Loucy (cell line): ENCODE measurements at regions not wholly inside any gene's neighbourhood (a gene's known extent, or its start where the extent isn't known, plus 50 kb on each side); places are given as distances from the start of the nearest gene placed in this dataset.

ENCODE experiments used
- H2AFZ ChIP-seq: fragments of 200-600 bp; sonication (generic); 2 replicates; pipeline ENCODE4 v1.6.0; 2016; ENCODE audit warnings: antibody characterized with exemption, mild to moderate bottlenecking, low read length, moderate library complexity
- H3F3A ChIP-seq: fragments of 200-600 bp; 2 replicates; pipeline ENCODE4 v1.6.0; 2016; ENCODE audit warnings: antibody characterized with exemption, low read depth, mild to moderate bottlenecking
- H3K27me3 ChIP-seq: fragments of 200-600 bp; sonication (generic); 2 replicates; pipeline ENCODE4 v1.6.1; 2014; ENCODE audit warnings: low read length, mild to moderate bottlenecking; ENCODE audit not compliant: insufficient read depth, poor library complexity, severe bottlenecking
- H3K36me3 ChIP-seq: fragments of 200-600 bp; sonication (generic); 2 replicates; pipeline ENCODE4 v1.6.1; 2016; ENCODE audit warnings: low read length; ENCODE audit not compliant: insufficient read depth
- H3K4me1 ChIP-seq: fragments of 200-600 bp; sonication (generic); 2 replicates; pipeline ENCODE4 v1.5.1; 2014; ENCODE audit warnings: low read length, mild to moderate bottlenecking; ENCODE audit not compliant: insufficient read depth, poor library complexity, severe bottlenecking
- H3K4me2 ChIP-seq: fragments of 200-600 bp; sonication (generic); 2 replicates; pipeline ENCODE4 v1.6.0; 2014; ENCODE audit warnings: antibody characterized with exemption, low read length, low read depth, mild to moderate bottlenecking; ENCODE audit not compliant: poor library complexity, severe bottlenecking
- H3K4me3 ChIP-seq: fragments of 200-600 bp; sonication (generic); 2 replicates; pipeline ENCODE4 v1.5.1; 2014; ENCODE audit warnings: low read length, mild to moderate bottlenecking, mixed read lengths; ENCODE audit not compliant: poor library complexity, severe bottlenecking
- H3K79me2 ChIP-seq: fragments of 200-600 bp; sonication (generic); 2 replicates; pipeline ENCODE4 v1.6.1; 2014; ENCODE audit warnings: low read length; ENCODE audit not compliant: insufficient read depth
- H3K9ac ChIP-seq: fragments of 200-600 bp; sonication (generic); 2 replicates; pipeline ENCODE4 v1.6.0; 2014; ENCODE audit warnings: mild to moderate bottlenecking, low read depth, low read length, moderate library complexity; ENCODE audit not compliant: poor library complexity, severe bottlenecking
- H3K9me2 ChIP-seq: fragments of 200-600 bp; sonication (generic); replicated peaks from 2 replicates; pipeline ENCODE4 v1.6.1; 2016; ENCODE audit warnings: low read depth, low read length, mixed read lengths
- H3K9me3 ChIP-seq: fragments of 200-600 bp; sonication (generic); 2 replicates; pipeline ENCODE4 v1.6.1; 2014; ENCODE audit warnings: mild to moderate bottlenecking, antibody characterized with exemption, low read length, low read depth; ENCODE audit not compliant: insufficient read depth
- H4K20me1 ChIP-seq: fragments of 200-600 bp; sonication (generic); 2 replicates; pipeline ENCODE4 v1.6.0; 2014; ENCODE audit warnings: antibody characterized with exemption, low read length, mild to moderate bottlenecking; ENCODE audit not compliant: insufficient read depth, poor library complexity, severe bottlenecking
- EZH2phosphoT487 ChIP-seq: fragments of 200-600 bp; IDR thresholded peaks from 2 replicates; pipeline ENCODE4 v1.6.1; 2018; ENCODE audit warnings: antibody characterized with exemption, mild to moderate bottlenecking, moderate library complexity, borderline replicate concordance
- TF ChIP-seq, protein P1 (sequence below): fragments of 200-600 bp; sonication (generic); conservative IDR thresholded peaks from 2 replicates; pipeline ENCODE4 v1.5.1; 2014; ENCODE audit warnings: mild to moderate bottlenecking, antibody characterized with exemption, low read length

GRCh38 chr2:153715218-153715850 lies 156.4 kb upstream of the GALNT13 start:
- no peaks in the 10 kb centered on the region for H3K9me2 ChIP-seq
- no peak overlapping the region for H3K4me2 ChIP-seq
- H3K27me3 ChIP-seq: no peaks in the 10 kb centered on the region
- no peak overlapping the region for H2AFZ ChIP-seq
- no peaks in the 10 kb centered on the region for H3K36me3 ChIP-seq
- no peaks in the 10 kb centered on the region for H3K79me2 ChIP-seq
- no peak for TF ChIP-seq EZH2phosphoT487
- TF ChIP-seq, protein P1, sequence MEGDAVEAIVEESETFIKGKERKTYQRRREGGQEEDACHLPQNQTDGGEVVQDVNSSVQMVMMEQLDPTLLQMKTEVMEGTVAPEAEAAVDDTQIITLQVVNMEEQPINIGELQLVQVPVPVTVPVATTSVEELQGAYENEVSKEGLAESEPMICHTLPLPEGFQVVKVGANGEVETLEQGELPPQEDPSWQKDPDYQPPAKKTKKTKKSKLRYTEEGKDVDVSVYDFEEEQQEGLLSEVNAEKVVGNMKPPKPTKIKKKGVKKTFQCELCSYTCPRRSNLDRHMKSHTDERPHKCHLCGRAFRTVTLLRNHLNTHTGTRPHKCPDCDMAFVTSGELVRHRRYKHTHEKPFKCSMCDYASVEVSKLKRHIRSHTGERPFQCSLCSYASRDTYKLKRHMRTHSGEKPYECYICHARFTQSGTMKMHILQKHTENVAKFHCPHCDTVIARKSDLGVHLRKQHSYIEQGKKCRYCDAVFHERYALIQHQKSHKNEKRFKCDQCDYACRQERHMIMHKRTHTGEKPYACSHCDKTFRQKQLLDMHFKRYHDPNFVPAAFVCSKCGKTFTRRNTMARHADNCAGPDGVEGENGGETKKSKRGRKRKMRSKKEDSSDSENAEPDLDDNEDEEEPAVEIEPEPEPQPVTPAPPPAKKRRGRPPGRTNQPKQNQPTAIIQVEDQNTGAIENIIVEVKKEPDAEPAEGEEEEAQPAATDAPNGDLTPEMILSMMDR: no peak
- no peaks in the 10 kb centered on the region for H3K9me3 ChIP-seq
- H3F3A ChIP-seq: no peaks in the 10 kb centered on the region
- H3K9ac ChIP-seq: no peak overlapping the region
- H3K4me1 ChIP-seq: no peaks in the 10 kb centered on the region
- no peak overlapping the region for H3K4me3 ChIP-seq
- H4K20me1 ChIP-seq: no peaks in the 10 kb centered on the region

- Histone ChIP-seq H3F3A (no peaks in the 10 kb centered on the region), H3K9me3 (no peaks in the 10 kb centered on the region), H3K9ac (no peak overlapping the region), H3K4me3 (no peak overlapping the region), H3K36me3 (no peaks in the 10 kb centered on the region), H3K4me1 (no peaks in the 10 kb centered on the region), H3K79me2 (no peaks in the 10 kb centered on the region), H2AFZ (no peak overlapping the region), H3K4me2 (no peak overlapping the region), H4K20me1 (no peaks in the 10 kb centered on the region), H3K9me2 (no peaks in the 10 kb centered on the region), H3K27me3 (no peaks in the 10 kb centered on the region)
- no peak for TF ChIP-seq EZH2phosphoT487
- TF ChIP-seq, protein P1: no peak
Measured at GRCh38 chr2:153717060-153717459, 154.7 kb upstream of the GALNT13 start.

DNA sequence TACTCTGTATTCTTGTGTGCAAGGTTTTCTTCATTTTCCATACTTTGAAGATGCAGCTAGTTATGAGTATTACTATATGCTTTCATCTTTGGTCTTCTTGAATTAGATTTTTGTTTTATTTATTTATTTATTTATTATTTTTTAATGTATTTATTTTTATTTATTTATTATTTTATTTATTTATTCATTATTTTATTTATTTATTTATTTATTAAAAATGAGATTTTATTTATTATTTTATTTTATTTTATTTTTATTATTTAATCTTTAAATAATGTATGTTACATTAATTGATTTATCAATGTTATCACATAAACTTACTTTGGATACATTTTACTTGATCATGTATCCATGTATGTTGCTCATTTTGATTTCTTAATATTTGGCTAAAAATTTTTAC lies 132.3 kb upstream of the GALNT13 start:
- no peaks in the 10 kb centered on the region for H3K9me2 ChIP-seq
- no peak overlapping the region for H3K9ac ChIP-seq
- no peak overlapping the region for H2AFZ ChIP-seq
- no peaks in the 10 kb centered on the region for H3K27me3 ChIP-seq
- no peaks in the 10 kb centered on the region for H3K36me3 ChIP-seq
- H3K4me2 ChIP-seq: no peak overlapping the region
- no peaks in the 10 kb centered on the region for H3F3A ChIP-seq
- TF ChIP-seq EZH2phosphoT487: no peak
- TF ChIP-seq, protein P1: no peak
- no peaks in the 10 kb centered on the region for H3K4me1 ChIP-seq
- H3K4me3 ChIP-seq: no peak overlapping the region
- H4K20me1 ChIP-seq: no peaks in the 10 kb centered on the region
- no peaks in the 10 kb centered on the region for H3K79me2 ChIP-seq
- H3K9me3 ChIP-seq: no peaks in the 10 kb centered on the region
